SK-N-SH treated with all-trans-retinoic acid at 6 μM for 48 hours (cell line): ENCODE measurements at regions not wholly inside any gene's neighbourhood (a gene's known extent, or its start where the extent isn't known, plus 50 kb on each side); places are given as distances from the start of the nearest gene placed in this dataset.
"Not testable (repeated sequence)": the region's sequence is repeated elsewhere in the genome, so short reads cannot be mapped to it uniquely, and the experiment has no call there.

Experiments
- ATAC-seq: fragments of 200-7000 bp; cut with Tn5 transposase; 3 replicates; pipeline ENCODE4 v1.9.1; 2020; ENCODE audit warnings: mild to moderate bottlenecking, moderate library complexity

DNA sequence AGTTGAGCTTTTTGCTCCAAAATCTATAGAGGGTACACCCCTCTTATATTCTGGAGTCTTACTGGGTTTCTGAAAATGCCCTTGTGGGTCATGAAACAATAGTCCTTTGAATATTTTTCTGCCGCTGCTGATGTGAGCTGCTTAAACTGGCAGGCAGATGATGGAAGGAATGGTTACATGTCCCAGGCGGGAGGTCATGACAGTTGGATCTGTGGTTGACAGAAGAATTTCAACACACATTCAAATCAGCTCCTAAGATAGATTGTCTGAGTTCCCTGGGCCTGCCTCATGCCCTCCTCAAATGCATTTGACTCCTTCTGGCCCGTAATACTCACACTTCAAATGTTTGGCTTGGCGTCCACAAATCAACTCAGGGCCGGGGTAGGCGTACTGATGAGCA is 105.0 kb upstream of the IKBKE start:
- not testable (repeated sequence) for ATAC-seq

DNA sequence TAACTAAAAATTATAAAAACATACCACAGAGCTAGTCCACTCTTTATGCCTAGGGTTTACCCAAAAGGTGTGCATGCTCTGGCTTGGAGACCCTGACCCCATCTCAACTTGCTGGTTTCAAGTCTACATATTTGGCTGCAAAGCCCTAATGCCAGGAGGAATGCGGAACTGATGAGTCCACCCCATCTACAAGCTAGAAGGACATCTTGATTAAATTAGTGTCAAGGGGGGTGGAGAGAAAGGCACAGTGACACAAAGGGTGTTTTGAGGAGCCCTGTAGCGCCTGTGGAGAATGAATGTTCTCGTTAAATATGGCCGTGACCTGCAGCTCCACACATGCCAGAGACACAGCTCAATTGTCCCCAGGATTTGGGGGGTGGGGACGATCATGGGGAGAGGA is 104.1 kb upstream of the IKBKE start:
- ATAC-seq: peak; percentile 54

DNA sequence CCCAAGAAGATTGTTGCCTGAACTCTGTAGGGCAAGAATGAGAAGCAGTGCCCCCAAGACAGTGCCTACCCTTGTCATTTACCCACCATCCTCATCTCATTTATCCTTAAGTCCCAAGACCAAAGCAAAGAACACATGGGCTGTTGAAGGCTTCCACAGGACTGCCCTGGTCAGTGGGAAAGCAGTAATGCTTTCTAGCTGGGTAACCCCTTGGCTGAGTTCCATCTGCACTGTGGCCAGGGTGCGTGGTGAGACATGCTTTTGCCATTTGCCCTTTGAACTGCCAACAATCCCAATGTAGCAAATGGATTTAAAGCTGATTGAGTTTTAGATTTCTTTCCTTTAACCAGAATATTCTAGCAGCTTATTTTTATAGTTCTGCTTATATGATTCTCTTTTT is 103.5 kb upstream of the IKBKE start:
- not testable (repeated sequence) for ATAC-seq

DNA sequence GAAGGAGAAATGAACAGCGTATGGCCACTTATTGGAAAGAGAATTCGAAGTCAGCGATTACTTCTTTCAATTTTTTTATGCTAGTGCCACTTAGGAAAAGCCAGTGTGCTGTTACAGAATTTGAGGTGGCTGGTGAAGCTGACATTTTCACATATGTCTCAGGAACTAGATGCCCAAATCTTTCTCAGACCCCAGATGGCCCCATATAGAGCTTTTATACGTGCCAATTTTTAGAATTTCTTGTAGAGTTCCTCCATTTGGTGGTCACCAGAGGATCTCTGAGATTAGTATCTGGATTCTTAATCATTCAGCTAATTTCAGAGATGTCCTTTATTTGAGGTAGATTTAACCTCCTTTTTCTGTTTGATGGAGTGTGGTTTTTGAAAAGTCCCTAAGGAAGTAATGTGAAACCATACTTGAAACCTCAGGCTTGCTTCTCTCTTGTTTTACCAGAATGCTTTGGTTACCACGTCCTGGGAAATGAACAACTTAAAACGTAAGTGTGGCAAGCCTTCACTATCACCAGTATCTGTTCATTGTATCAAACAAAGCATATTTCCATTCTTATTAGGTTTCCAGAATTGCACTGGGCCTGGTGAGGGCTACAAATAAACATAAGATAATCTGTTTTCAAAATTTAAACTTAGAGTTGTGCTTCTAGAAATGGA is 102.2 kb upstream of the IKBKE start:
- not testable (repeated sequence) for ATAC-seq

GRCh38 chr1:206374725-206375124 is 95.6 kb upstream of the IKBKE start:
- peak; percentile 87 for ATAC-seq

- not testable (repeated sequence) for ATAC-seq
These were observed 94.7 kb upstream of the IKBKE start for GRCh38 chr1:206375552-206375951.

GRCh38 chr1:206378506-206378905 is 91.8 kb upstream of the IKBKE start:
- not testable (repeated sequence) for ATAC-seq

DNA sequence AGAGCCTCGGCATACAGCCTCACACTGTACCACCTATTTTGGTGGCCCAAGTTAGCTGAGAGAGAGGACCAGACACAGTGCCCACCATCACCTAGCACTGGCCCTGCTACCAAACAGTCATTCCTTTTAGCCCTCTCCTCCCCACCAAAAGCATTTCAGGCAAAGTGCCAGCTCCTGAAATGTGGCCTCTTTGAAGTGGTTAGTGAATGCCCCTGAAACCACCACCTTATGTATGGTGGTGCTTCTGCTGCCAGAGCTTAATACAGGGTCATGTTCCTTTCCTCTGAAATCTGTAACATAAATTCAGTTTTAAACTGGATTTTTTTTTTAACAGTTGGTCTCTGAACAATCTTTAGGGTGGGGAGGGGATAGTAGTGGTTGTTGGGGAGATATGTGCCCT is 91.0 kb upstream of the IKBKE start:
- not testable (repeated sequence) for ATAC-seq

- peak; percentile 63 for ATAC-seq
These were observed 90.0 kb upstream of the IKBKE start for GRCh38 chr1:206380163-206380790.

DNA sequence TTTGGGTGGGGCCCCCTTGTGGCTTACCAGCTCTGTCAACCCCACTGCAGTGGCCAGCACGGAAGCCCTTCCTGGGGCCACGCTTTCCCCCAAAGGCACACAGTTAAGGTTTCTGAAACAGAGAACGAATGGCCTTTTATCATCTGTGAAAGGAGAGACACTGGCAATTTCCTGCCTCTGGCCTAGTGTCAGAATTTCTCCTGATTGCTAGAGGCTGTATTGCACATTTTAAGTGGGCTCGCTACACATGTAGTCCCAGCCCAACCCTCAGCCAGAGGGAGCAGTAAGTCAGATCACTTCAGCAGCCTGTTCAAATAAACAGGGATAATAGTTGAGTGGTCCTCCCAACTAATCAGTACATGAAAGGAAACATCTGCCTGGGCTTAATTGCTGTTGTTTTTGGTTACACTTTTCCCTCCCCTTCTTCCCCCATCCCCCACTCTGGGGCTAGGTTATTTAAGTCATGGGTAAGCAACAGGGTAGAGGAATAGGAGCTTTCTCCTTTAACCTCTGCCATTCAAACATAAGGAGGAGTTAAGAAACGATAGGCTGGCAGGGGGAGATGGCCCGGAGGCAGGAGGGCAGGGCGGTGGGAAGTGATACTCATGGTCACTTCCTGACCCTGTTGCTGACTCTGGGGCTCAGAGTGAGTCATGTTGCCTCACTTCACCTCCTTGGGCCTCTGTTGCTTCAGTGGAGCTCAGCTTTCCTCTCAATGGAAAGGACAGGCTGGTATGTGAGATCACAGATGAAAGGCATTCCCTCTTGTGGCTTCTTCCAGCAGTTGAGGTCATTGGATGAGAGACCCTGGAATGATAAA is 89.3 kb upstream of the IKBKE start:
- ATAC-seq: peak; percentile 65

DNA sequence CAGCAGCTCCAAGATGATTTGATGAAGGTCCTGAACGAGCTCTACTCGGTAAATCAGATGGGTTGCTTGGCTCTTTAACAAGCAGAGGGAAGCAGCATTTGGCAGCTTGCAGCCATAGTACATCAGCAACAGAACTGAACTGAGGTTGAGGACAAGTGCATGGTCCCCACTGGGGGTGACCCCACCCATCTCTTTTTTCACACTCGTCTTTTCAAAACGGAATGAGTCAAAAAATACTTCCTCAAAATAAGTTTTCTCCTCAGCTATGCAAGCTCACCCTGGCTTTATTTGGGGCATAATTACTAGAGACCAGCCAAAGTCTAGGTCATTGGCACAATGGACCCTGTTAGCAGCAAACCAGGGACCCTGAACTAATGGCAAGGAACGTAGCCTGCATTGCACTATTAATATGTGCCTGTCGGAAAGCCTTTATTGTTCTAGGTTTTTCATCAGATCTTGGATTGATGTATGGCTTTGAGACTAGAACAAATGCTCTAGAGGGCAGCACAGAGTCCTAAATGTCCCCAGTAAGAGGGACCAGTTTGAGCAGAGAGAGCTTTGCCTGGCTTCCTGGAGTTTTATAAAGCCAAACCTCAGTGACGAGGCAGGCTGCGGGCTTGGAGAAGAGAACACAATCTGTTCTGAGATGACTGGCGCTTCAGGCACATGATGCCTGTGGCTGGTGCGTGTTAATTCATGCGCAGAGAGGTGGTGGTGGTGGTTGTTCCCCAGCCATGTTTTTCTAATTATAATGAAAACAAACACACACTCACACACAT is 86.1 kb upstream of the IKBKE start:
- peak; percentile 51 for ATAC-seq

GRCh38 chr1:206384891-206385290 is 85.4 kb upstream of the IKBKE start:
- not testable (repeated sequence) for ATAC-seq

DNA sequence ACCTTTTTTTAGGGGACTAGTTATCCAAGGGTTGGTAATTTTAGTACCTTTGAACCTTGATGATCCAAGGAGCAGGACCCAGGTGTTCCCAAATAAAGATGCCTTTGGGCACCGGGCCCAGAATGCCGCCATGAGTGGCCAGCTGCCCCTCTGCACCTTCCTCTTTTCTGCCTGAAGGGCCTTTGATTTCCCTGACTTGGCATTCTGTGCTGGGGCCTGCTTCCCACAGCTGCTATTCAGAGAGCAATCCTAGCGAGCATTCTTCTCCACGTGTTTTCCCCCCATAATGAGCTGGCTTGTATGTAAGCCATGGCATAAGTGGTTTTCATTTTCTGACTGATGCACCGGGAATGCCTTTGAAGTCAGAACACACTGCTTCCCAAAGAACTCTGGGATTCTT is 82.6 kb upstream of the IKBKE start:
- ATAC-seq: not testable (repeated sequence)

GRCh38 chr1:206391903-206392302 is 78.4 kb upstream of the IKBKE start:
- ATAC-seq: not testable (repeated sequence)

DNA sequence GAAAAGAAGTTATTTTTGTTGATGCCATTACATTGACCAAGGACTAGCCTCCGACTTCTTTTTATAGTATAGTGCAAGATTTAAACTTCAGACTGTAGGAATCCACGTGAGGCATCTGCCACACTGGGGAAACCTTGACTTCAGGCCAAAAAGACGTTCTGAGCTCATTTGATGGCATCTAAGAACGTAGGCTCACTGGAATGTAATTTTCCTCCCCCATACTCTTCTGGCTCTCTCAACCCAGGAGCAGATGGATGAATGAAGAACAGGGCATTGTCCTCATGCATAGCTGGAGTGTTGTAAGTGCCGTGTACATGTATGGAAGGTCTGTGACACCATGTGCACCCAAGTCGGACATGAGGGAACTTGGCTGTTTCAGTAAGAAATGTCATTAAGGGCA is 72.8 kb upstream of the IKBKE start:
- peak; percentile 85 for ATAC-seq

- not testable (repeated sequence) for ATAC-seq
These were observed 72.0 kb upstream of the IKBKE start for GRCh38 chr1:206398261-206398660.

- peak; percentile 95 for ATAC-seq
These were observed 66.5 kb upstream of the IKBKE start for GRCh38 chr1:206403612-206404307.

DNA sequence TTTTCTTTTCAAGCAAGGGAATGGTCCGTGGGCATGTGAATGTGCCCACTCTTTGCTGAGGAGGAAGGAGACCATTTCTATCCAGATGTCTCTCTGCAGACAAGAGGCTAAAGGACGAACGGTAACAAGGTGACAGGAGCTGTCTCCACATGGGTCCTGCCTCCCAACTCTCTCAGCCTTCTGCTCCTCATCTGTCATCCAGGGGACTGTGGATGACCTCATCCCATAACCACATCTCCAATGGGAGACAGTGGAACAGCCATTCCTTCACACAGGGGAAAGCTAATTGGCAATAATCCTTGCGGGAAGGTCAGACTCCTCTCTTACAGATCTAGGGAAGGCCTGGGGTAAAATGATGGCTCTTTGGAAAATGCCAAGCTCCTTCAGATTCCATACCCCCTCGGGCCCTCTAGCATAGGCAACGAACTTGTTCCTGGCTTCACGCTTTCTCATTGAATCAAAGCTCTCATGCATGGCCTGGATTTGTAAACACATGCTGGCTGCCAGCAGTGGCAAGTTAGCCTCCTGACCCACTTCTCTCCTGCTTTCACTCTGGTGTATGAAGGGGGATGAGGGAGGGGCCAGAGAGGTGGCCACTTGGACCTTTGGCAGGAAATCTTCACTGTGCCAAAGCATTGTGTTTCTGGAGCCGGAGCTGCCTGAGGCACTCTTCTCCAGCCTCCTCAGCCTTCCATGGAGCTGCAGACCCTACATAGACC is 65.8 kb upstream of the IKBKE start:
- ATAC-seq: peak; percentile 20

DNA sequence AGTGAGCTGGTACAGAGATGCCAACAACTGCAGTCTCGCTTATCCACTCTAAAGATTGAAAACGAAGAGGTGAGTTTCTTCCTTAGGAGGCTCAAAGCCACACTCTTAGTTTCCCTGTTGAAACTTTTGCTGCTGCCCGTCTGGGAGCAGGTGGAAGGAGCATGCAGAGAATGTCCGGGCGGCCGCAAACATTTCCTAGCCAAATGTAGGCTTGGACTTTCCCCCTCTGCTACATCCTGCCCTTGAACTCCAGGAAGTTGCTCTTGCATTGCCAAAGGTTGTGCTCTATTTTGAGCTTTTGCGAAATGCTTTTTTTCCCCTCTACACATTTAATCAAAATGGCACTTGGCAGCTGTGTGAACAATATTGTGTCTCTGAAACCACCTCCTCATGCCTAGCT is 65.0 kb upstream of the IKBKE start:
- not testable (repeated sequence) for ATAC-seq

DNA sequence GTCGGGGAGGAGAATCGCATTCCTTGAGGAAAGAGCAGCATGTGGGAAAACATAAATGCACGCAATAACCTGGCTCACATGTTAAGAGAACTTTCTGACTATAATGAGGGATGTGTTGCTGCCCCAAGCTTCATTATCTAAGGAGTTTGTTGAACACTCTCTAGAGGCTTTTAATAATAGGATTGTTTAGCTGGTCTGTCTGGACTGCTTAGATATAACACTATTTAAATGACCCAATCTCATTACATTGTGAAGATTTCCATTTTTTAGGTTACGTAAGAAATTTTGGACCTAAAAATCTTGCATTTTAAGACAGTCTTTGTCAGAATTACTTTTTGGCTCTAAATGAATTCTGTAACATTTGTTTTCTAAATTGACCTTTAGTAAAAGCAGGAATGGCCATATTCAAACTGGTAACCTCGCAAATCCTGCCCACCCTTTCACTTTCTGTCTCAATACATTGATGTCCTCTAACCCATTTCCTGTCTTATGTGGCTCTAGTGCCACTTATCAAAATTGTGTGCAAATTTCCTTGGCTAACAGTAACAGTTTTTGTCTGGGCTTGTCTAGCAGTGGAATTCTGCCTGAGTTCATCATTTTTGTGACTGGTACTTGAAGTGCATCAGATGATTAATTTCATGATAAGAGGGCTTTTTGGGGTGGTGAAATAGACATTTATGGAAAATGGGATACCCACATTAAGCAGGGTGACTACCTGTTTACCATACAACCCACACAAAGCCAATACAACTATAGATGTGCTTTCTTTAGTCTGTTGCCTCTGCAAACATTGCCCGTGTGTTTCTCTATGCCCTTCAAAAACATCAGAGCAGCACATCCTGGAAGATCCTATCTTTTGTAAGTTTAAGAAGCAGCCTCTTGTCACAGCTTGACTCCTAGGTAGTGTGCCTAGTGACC is 61.6 kb upstream of the IKBKE start:
- ATAC-seq: not testable (repeated sequence)
